Breast epithelium (tissue), 4 donors: ENCODE measurements at regions not wholly inside any gene's neighbourhood (a gene's known extent, or its start where the extent isn't known, plus 50 kb on each side); places are given as distances from the start of the nearest gene placed in this dataset.

Source experiments
- DNase-seq, 2 donors: peaks; one replicate each; pipeline ENCODE4 v3.0.0-alpha.2; 2019; ENCODE audit warnings: low spot score in 2 of 2
- H3K27ac ChIP-seq, 2 donors: fragments of 200-600 bp; sonication (generic) in 1 of 2; one replicate each; pipeline ENCODE4 v1.5.1; 2016 to 2019; ENCODE audit warnings: mild to moderate bottlenecking in 1 of 2
- H3K27me3 ChIP-seq, 2 donors: fragments of 200-600 bp; sonication (generic) in 1 of 2; one replicate each; pipeline versions ENCODE4 v1.5.1 to v1.6.0; 2017 to 2019; ENCODE audit warnings: control low read depth in 1 of 2, mild to moderate bottlenecking in 1 of 2
- H3K36me3 ChIP-seq: fragments of 200-600 bp; one replicate; pipeline ENCODE4 v1.5.1; 2019
- H3K4me1 ChIP-seq, 2 donors: fragments of 200-600 bp; sonication (generic); one replicate each; pipeline ENCODE4 v1.5.1; 2016 to 2019; ENCODE audit warnings: control low read depth in 1 of 2
- H3K4me3 ChIP-seq, 3 donors: fragments of 200-600 bp; sonication (generic); 1 replicate in 2 of 3; 2 replicates in 1 of 3; pipeline ENCODE4 v1.5.1; 2016 to 2019; ENCODE audit warnings: mild to moderate bottlenecking in 3 of 3, moderate library complexity in 2 of 3
- H3K9me3 ChIP-seq, 2 donors: fragments of 200-600 bp; sonication (generic) in 1 of 2; one replicate each; pipeline ENCODE4 v1.5.1; 2016 to 2019; ENCODE audit warnings: control low read depth in 1 of 2
- POLR2A ChIP-seq: fragments of 450-650 bp; IDR thresholded peaks from one replicate; pipeline ENCODE4 v1.6.1; 2016; ENCODE audit warnings: antibody characterized with exemption, mild to moderate bottlenecking, moderate library complexity
- POLR2AphosphoS5 ChIP-seq, 3 donors: sonication (generic); formaldehyde crosslinking; IDR thresholded peaks; one replicate each; pipeline ENCODE4 v1.6.1; 2017; ENCODE audit warnings: antibody characterized with exemption in 3 of 3
- intact Hi-C: fragments of 100-400 bp; cut with DNase I; formaldehyde crosslinking; loops from one replicate; pipeline ENCODE4 v1.15.1; 2023; ENCODE audit warnings: low total_unique reads
- TF ChIP-seq, protein P1 (sequence below), 3 donors: fragments of 450-650 bp; IDR thresholded peaks; one replicate each; pipeline ENCODE4 v1.5.1; 2016 to 2017; ENCODE audit warnings: antibody characterized with exemption in 3 of 3, mild to moderate bottlenecking in 3 of 3, moderate library complexity in 3 of 3

- intact Hi-C loops, result no loop called here
- TF ChIP-seq, protein P1, sequence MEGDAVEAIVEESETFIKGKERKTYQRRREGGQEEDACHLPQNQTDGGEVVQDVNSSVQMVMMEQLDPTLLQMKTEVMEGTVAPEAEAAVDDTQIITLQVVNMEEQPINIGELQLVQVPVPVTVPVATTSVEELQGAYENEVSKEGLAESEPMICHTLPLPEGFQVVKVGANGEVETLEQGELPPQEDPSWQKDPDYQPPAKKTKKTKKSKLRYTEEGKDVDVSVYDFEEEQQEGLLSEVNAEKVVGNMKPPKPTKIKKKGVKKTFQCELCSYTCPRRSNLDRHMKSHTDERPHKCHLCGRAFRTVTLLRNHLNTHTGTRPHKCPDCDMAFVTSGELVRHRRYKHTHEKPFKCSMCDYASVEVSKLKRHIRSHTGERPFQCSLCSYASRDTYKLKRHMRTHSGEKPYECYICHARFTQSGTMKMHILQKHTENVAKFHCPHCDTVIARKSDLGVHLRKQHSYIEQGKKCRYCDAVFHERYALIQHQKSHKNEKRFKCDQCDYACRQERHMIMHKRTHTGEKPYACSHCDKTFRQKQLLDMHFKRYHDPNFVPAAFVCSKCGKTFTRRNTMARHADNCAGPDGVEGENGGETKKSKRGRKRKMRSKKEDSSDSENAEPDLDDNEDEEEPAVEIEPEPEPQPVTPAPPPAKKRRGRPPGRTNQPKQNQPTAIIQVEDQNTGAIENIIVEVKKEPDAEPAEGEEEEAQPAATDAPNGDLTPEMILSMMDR (IDR thresholded peaks at IDR 0.05), result no peak
- H3K27ac ChIP-seq, result peak overlapping the region in 1 of 2 donors; percentile 25
- H3K27me3 ChIP-seq, result no peaks in the 10 kb centered on the region
- peaks cover 10 to 14% of the 10 kb centered on the region in 2 donors for H3K4me1 ChIP-seq
- H3K36me3 ChIP-seq, result no peaks in the 10 kb centered on the region
- DNase-seq, result peak in 1 of 2 donors; percentile 16
- no peaks in the 10 kb centered on the region for H3K9me3 ChIP-seq
- H3K4me3 ChIP-seq, result no peak overlapping the region
Observed at GRCh38 chr21:38917043-38917774, 111.5 kb downstream of the ETS2 start.

- Histone ChIP-seq H3K36me3 (no peaks in the 10 kb centered on the region), H3K4me3 (no peak overlapping the region), H3K27ac (peak overlapping the region in 1 of 2 donors; percentile 25), H3K9me3 (no peaks in the 10 kb centered on the region), H3K4me1 (peaks cover 7 to 14% of the 10 kb centered on the region in 2 donors), H3K27me3 (no peaks in the 10 kb centered on the region)
- intact Hi-C loops, result no loop called here
- TF ChIP-seq POLR2A, result no peak
- TF ChIP-seq, protein P1 (IDR thresholded peaks at IDR 0.05), result no peak
- no peak for TF ChIP-seq POLR2AphosphoS5 (IDR thresholded peaks at IDR 0.05)
- no peak for DNase-seq
Observed at GRCh38 chr21:38916214-38916964, 110.7 kb downstream of the ETS2 start.

DNA sequence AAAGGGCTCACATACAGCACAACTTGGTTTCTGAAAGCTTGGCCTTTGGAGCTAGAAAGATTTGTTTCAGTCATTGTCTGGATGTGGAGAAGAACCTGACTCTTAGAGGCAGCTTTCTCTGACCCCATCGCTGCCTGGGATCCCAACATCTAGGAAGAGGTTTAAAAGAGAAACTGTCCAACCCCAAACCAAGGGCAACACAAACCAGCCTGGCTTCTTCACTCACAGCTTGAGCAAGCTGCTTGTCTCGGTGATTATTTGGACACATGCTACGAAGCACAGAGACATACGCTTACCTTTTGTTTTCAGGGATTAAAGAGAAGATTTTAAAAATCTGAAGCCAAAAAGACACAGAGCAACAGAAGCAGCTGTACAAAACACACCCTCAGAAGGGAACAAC lies 109.8 kb downstream of the ETS2 start:
- H3K4me3 ChIP-seq, result no peak overlapping the region
- H3K36me3 ChIP-seq, result no peaks in the 10 kb centered on the region
- H3K9me3 ChIP-seq, result no peaks in the 10 kb centered on the region
- TF ChIP-seq POLR2AphosphoS5 (IDR thresholded peaks at IDR 0.05), result no peak
- TF ChIP-seq, protein P1 (IDR thresholded peaks at IDR 0.05), result no peak
- no peak for TF ChIP-seq POLR2A
- intact Hi-C loops, result no loop called here
- no peak for DNase-seq
- H3K27me3 ChIP-seq, result no peaks in the 10 kb centered on the region
- peaks cover 13 to 14% of the 10 kb centered on the region in 2 donors for H3K4me1 ChIP-seq
- no peak overlapping the region for H3K27ac ChIP-seq

DNA sequence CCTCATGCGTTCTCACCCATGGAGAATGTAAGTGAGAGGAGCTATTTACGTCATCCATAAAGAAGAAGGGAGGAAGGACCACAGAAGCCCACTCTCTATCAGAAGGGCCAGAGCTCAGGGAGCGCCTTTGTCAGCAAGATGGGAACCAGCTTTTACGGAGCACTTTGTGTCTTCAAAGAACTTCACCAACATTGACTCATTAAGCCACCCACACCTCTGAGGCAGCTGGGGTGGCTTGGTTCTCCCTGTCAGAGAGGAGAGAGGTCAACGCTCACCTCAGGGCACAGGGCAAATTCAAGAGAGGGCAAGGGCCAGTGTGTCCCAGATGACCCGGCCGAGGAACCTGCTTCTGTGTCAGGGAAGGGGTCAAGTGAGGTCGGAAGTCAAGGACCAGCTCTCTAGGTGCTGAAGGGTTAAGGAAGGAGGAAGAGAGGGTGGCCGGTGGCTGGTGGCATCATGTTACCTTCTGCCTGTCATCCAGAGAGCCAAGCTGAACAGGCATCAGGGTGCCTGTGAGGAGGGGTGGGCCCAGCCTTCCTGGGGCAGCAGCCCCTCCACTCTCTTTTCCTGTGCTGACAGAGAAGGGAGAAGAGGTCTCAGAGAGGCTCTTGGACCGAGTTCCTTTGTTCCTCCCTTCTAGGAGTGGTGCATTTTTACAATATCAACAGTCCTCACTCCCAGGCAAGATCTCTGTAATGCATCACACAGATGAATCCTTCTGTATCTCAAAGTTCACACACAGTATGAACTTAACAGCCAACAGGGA lies 109.0 kb downstream of the ETS2 start:
- Histone ChIP-seq H3K36me3 (no peaks in the 10 kb centered on the region), H3K4me3 (no peak overlapping the region), H3K4me1 (peaks cover 16 to 20% of the 10 kb centered on the region in 2 donors), H3K27me3 (no peaks in the 10 kb centered on the region), H3K27ac (peak overlapping the region; percentile 87 to 90), H3K9me3 (no peaks in the 10 kb centered on the region)
- intact Hi-C loops, result no loop called here
- TF ChIP-seq, protein P1 (IDR thresholded peaks at IDR 0.05), result no peak
- TF ChIP-seq POLR2A, result no peak
- TF ChIP-seq POLR2AphosphoS5 (IDR thresholded peaks at IDR 0.05), result no peak
- no peak for DNase-seq
